SJSA1 (cell line): ENCODE measurements at regions not wholly inside any gene's neighbourhood (a gene's known extent, or its start where the extent isn't known, plus 50 kb on each side); places are given as distances from the start of the nearest gene placed in this dataset.
"Not testable (repeated sequence)": the region's sequence is repeated elsewhere in the genome, so short reads cannot be mapped to it uniquely, and the experiment has no call there.

Source experiments
- DNase-seq, 2 experiments: peaks; one replicate each; pipeline ENCODE4 v3.0.0-alpha.2; 2015 to 2020; ENCODE audit warnings: low spot score in 2 of 2, low read depth in 1 of 2
- H3K27ac ChIP-seq: fragments of 250-450 bp; sonication (Bioruptor Pico); 2 replicates; pipeline ENCODE4 v1.5.1; 2020; ENCODE audit warnings: mild to moderate bottlenecking, moderate library complexity
- H3K27me3 ChIP-seq: fragments of 250-450 bp; sonication (Bioruptor Pico); replicated peaks from 2 replicates; pipeline ENCODE4 v1.5.1; 2020; ENCODE audit warnings: mild to moderate bottlenecking, moderate library complexity
- H3K36me3 ChIP-seq: fragments of 250-450 bp; sonication (Bioruptor Pico); 2 replicates; pipeline ENCODE4 v1.5.1; 2020; ENCODE audit warnings: mild to moderate bottlenecking
- H3K4me1 ChIP-seq: fragments of 250-450 bp; sonication (Bioruptor Pico); replicated peaks from 2 replicates; pipeline ENCODE4 v1.6.1; 2021; ENCODE audit warnings: mild to moderate bottlenecking
- H3K4me3 ChIP-seq: fragments of 250-450 bp; sonication (Bioruptor Pico); 2 replicates; pipeline ENCODE4 v1.5.1; 2020; ENCODE audit warnings: mild to moderate bottlenecking
- H3K9me3 ChIP-seq: fragments of 250-450 bp; sonication (Bioruptor Pico); replicated peaks from 2 replicates; pipeline ENCODE4 v1.5.1; 2020; ENCODE audit warnings: mild to moderate bottlenecking

DNA sequence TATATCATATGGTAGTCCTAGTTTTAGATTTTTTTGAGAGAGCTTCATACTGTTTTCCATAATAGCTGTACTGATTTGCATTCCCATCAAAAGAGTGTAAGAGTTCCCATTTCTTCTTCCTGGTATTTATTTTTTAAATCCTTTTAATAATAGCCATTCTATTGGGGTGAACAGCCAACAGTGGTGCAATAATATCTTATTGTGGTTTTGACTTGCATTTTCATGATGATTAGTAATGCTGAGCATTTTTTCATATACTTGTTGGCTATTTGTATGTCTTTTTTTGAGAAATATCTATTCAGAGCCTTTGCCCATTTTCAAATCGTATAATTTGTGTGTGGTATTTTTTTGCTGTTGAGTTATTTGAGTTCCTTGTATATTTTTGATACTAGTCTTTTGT, 167.4 kb downstream of the FZD1 start:
- no peaks in the 10 kb centered on the region for H3K36me3 ChIP-seq
- no peaks in the 10 kb centered on the region for H3K9me3 ChIP-seq
- DNase-seq: no peak
- no peak overlapping the region for H3K27ac ChIP-seq
- no peaks in the 10 kb centered on the region for H3K4me1 ChIP-seq
- H3K4me3 ChIP-seq: no peak overlapping the region
- no peaks in the 10 kb centered on the region; the same call in 1 of the 2 replicates for H3K27me3 ChIP-seq

DNA sequence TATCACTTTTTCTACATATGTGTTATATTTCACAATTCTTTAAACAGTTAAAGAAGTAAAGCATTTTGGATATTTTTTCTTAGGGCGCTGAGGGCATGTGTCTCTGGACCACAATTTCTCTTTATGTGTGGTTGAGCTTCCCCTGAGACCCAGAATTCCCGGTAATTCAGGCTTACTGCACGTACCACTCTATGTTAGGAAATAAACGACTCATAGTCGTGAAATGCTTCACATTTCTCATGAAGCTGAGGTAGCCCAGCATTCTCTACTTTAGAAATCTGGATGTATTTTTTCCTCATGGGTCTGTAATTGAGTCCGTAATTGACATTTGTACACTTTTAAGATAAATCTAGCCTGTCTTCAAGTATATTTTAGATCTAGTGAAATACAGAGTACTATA, 170.6 kb downstream of the FZD1 start:
- Histone ChIP-seq H3K4me3 (no peak overlapping the region), H3K27me3 (no peaks in the 10 kb centered on the region), H3K4me1 (no peaks in the 10 kb centered on the region), H3K9me3 (no peaks in the 10 kb centered on the region), H3K36me3 (no peaks in the 10 kb centered on the region), H3K27ac (no peak overlapping the region)
- DNase-seq: no peak

GRCh38 chr7:91435381-91436059, 171.3 kb downstream of the FZD1 start:
- Histone ChIP-seq H3K4me3 (no peak overlapping the region), H3K27ac (no peak overlapping the region), H3K9me3 (no peaks in the 10 kb centered on the region), H3K36me3 (no peaks in the 10 kb centered on the region), H3K27me3 (no peaks in the 10 kb centered on the region), H3K4me1 (no peaks in the 10 kb centered on the region)
- DNase-seq: no peak

DNA sequence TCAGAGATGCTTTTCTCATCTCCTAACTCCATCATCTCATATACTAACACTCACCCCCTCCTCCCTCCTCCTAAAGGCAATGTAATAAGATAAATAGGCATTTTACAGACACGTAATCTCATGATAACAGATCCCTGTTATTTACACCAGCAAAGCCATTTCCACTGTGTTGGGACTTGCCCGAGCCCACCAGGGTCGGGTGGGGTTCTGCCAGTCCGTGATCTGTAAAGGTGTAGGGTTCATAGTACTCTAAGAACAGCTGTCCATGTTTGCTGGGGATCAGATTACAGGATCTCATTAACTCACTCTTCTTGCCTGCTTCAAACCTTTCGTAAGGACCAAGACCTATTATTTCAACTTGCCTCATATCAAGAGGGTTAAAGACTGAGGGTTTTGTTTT, 172.4 kb downstream of the FZD1 start:
- H3K27me3 ChIP-seq: no peaks in the 10 kb centered on the region
- H3K36me3 ChIP-seq: no peaks in the 10 kb centered on the region
- DNase-seq: no peak
- H3K9me3 ChIP-seq: no peaks in the 10 kb centered on the region; the same call in 1 of the 2 replicates
- no peak overlapping the region for H3K4me3 ChIP-seq
- H3K4me1 ChIP-seq: no peaks in the 10 kb centered on the region
- no peak overlapping the region for H3K27ac ChIP-seq

DNA sequence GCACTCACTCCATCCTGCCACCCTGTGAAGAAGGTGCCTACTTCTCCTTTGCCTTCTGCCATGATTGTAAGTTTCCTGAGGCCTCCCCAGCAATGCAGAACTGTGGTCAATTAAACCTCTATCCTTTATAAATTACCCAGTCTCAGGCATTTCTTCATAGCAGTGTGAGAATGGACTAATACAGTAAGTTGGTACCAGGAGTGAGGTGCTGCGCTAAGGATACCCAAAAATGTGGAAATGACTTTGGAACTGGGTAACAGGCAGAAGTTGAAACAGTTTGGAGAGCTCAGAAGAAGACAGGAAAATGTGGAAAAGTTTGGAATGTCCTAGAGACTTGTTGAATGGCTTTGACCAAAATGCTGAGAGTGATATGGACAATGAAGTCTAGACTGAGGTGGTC, 176.0 kb downstream of the FZD1 start:
- H3K36me3 ChIP-seq, H3K9me3 ChIP-seq, H3K4me3 ChIP-seq, H3K27ac ChIP-seq, H3K4me1 ChIP-seq, DNase-seq, H3K27me3 ChIP-seq: not testable (repeated sequence)

DNA sequence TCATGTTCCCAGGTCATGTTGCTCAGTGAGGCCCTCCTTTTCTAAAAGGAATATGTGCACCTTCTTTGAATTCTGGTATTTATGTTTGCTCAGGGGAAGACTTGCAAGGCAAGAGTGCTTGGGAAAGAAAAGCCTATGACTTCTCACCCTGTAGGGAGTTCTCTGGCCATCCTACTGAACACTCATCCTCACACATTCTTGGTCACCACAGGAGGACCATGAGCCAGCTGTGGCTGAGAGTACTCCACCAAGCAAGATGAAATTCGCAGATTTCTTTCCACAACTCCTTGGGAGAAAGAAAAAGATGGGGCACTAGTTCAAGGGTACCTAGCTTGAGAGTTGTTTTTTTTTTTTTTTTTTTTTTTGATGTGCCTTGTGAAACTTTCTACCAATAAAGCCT, 179.6 kb downstream of the FZD1 start:
- Histone ChIP-seq H3K36me3 (no peaks in the 10 kb centered on the region), H3K27me3 (no peaks in the 10 kb centered on the region), H3K27ac (no peak overlapping the region), H3K4me1 (no peaks in the 10 kb centered on the region), H3K9me3 (no peaks in the 10 kb centered on the region; the same call in 1 of the 2 replicates), H3K4me3 (no peak overlapping the region)
- no peak for DNase-seq

- no peaks in the 10 kb centered on the region for H3K36me3 ChIP-seq
- no peaks in the 10 kb centered on the region for H3K9me3 ChIP-seq
- DNase-seq: no peak
Observed at GRCh38 chr7:91446819-91447218, 182.6 kb downstream of the FZD1 start.

DNA sequence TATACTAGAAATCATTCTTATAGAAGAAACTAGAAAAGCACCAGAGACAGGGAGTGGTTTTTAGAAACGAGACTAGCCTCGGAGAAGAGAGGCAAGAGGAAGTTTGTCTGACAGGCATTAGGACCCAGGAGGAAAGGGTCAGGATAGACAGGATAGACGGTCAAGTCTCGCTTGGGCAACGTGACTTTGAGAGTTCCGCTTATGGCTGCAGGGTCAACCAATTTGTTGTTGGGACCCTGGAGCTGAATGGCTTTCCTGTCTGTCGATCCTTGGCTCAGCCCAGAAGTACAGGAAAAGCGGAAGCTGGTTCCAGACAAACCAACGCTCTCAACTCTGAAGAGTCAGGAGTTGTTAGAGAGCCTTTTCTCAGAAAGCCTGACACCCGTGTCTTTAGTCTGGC, 191.2 kb downstream of the FZD1 start:
- no peak for DNase-seq
- Histone ChIP-seq H3K4me1 (no peaks in the 10 kb centered on the region), H3K9me3 (no peaks in the 10 kb centered on the region), H3K36me3 (no peaks in the 10 kb centered on the region), H3K27ac (no peak overlapping the region), H3K27me3 (no peaks in the 10 kb centered on the region), H3K4me3 (no peak overlapping the region)

More at GRCh38 chr7:91446819-91447218, 182.6 kb downstream of the FZD1 start:
- Histone ChIP-seq H3K4me1 (no peaks in the 10 kb centered on the region), H3K27me3 (no peaks in the 10 kb centered on the region), H3K27ac (no peak overlapping the region), H3K4me3 (no peak overlapping the region)

GRCh38 chr7:91457208-91457607, 193.0 kb downstream of the FZD1 start:
- H3K36me3 ChIP-seq: no peaks in the 10 kb centered on the region
- no peak overlapping the region for H3K4me3 ChIP-seq
- no peaks in the 10 kb centered on the region for H3K9me3 ChIP-seq
- no peak for DNase-seq
- H3K27ac ChIP-seq: no peak overlapping the region
- no peaks in the 10 kb centered on the region for H3K4me1 ChIP-seq
- H3K27me3 ChIP-seq: no peaks in the 10 kb centered on the region

GRCh38 chr7:91459539-91459938, 195.3 kb downstream of the FZD1 start:
- Histone ChIP-seq H3K36me3 (no peaks in the 10 kb centered on the region), H3K27ac (no peak overlapping the region), H3K4me1 (no peaks in the 10 kb centered on the region)

DNA sequence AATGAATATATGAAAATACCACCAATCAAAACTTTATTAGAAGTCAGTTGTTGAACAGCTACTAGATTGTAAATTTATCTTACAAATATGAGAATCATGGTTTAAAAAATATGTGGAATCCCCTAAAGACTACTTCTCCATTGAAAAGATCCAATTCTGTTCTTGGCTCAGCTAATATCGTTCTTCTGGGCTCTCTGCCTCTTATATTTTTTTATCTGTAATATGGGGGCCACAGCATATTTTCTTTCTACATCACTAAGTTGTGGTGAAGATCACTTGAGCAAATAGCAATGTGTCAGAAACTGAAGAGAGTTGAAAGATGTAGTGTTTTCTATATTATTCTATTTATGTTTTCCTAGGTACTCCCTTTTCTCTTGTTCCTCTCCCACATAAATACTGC, 198.1 kb downstream of the FZD1 start:
- no peak overlapping the region for H3K4me3 ChIP-seq
- no peak overlapping the region for H3K27ac ChIP-seq
- H3K36me3 ChIP-seq: no peaks in the 10 kb centered on the region
- no peaks in the 10 kb centered on the region for H3K9me3 ChIP-seq
- H3K27me3 ChIP-seq: no peaks in the 10 kb centered on the region
- H3K4me1 ChIP-seq: no peaks in the 10 kb centered on the region
- no peak for DNase-seq

More at GRCh38 chr7:91459539-91459938, 195.3 kb downstream of the FZD1 start:
- no peak for DNase-seq
- H3K9me3 ChIP-seq: no peaks in the 10 kb centered on the region
- H3K4me3 ChIP-seq: no peak overlapping the region
- H3K27me3 ChIP-seq: no peaks in the 10 kb centered on the region

GRCh38 chr7:91463330-91463729, 199.1 kb downstream of the FZD1 start:
- H3K4me3 ChIP-seq: no peak overlapping the region
- no peak overlapping the region for H3K27ac ChIP-seq
- no peaks in the 10 kb centered on the region for H3K36me3 ChIP-seq
- no peaks in the 10 kb centered on the region for H3K27me3 ChIP-seq
- no peaks in the 10 kb centered on the region for H3K4me1 ChIP-seq
- no peak for DNase-seq
- H3K9me3 ChIP-seq: no peaks in the 10 kb centered on the region

- DNase-seq: no peak
- no peaks in the 10 kb centered on the region for H3K27me3 ChIP-seq
- no peaks in the 10 kb centered on the region for H3K4me1 ChIP-seq
- H3K9me3 ChIP-seq: no peaks in the 10 kb centered on the region
- H3K27ac ChIP-seq: no peak overlapping the region
- H3K4me3 ChIP-seq: no peak overlapping the region
- no peaks in the 10 kb centered on the region for H3K36me3 ChIP-seq
Observed at GRCh38 chr7:91465595-91466061, 201.4 kb downstream of the FZD1 start.

- no peaks in the 10 kb centered on the region for H3K27me3 ChIP-seq
- DNase-seq: no peak
- peaks cover 6% of the 10 kb centered on the region; the same call in 1 of the 2 replicates for H3K9me3 ChIP-seq
- no peak overlapping the region for H3K27ac ChIP-seq
- H3K36me3 ChIP-seq: no peaks in the 10 kb centered on the region
- no peak overlapping the region for H3K4me3 ChIP-seq
- H3K4me1 ChIP-seq: no peaks in the 10 kb centered on the region
Observed at GRCh38 chr7:91468256-91468655, 204.0 kb downstream of the FZD1 start.

GRCh38 chr7:91473619-91474018, 209.4 kb downstream of the FZD1 start:
- no peak for DNase-seq
- H3K4me3 ChIP-seq: no peak overlapping the region
- no peaks in the 10 kb centered on the region for H3K36me3 ChIP-seq
- peaks cover 10% of the 10 kb centered on the region; the same call in 1 of the 2 replicates for H3K9me3 ChIP-seq
- no peaks in the 10 kb centered on the region for H3K27me3 ChIP-seq
- no peak overlapping the region for H3K27ac ChIP-seq
- no peaks in the 10 kb centered on the region for H3K4me1 ChIP-seq
